Colonic mucosa (tissue), 4 donors: ENCODE measurements at regions not wholly inside any gene's neighbourhood (a gene's known extent, or its start where the extent isn't known, plus 50 kb on each side); places are given as distances from the start of the nearest gene placed in this dataset.

Experiments
- DNase-seq: peaks from one replicate; pipeline ENCODE4 v3.0.0-alpha.2; 2020
- H3K27ac ChIP-seq: fragments of 200-600 bp; one replicate; pipeline ENCODE4 v1.8.0; 2021
- H3K27me3 ChIP-seq: fragments of 200-600 bp; one replicate; pipeline ENCODE4 v1.8.0; 2021
- H3K36me3 ChIP-seq: fragments of 200-600 bp; one replicate; pipeline ENCODE4 v1.8.0; 2021
- H3K4me1 ChIP-seq: fragments of 200-600 bp; one replicate; pipeline ENCODE4 v1.8.0; 2021; ENCODE audit warnings: mild to moderate bottlenecking
- H3K4me3 ChIP-seq: fragments of 200-600 bp; one replicate; pipeline ENCODE4 v1.8.0; 2021
- H3K9ac ChIP-seq, 2 donors: one replicate each; pipeline ENCODE4 v1.7.0; 2013; ENCODE audit warnings: control low read depth in 2 of 2, low read depth in 2 of 2, low read length in 2 of 2
- H3K9me3 ChIP-seq: fragments of 200-600 bp; one replicate; pipeline ENCODE4 v1.8.0; 2021
- CTCF ChIP-seq: fragments of 200-600 bp; IDR thresholded peaks from one replicate; pipeline ENCODE4 v1.8.0; 2022; ENCODE audit warnings: antibody characterized with exemption, mild to moderate bottlenecking
- intact Hi-C: fragments of 100-400 bp; cut with DNase I; formaldehyde crosslinking; loops from one replicate; pipeline ENCODE4 v1.14.1; 2022
- donor health status: healthy.
- donor health status: DM: no; HTN: no; CAD: no.
- donor health status: DM: no; HTN: no; CAD: no.

GRCh38 chr18:39667905-39668304, 2102.3 kb upstream of the CELF4 start:
- no peaks in the 10 kb centered on the region for H3K9me3 ChIP-seq
- intact Hi-C loops, result no loop called here
- no peak overlapping the region for H3K9ac ChIP-seq
- no peaks in the 10 kb centered on the region for H3K4me1 ChIP-seq
- no peak overlapping the region for H3K27ac ChIP-seq
- DNase-seq, result no peak
- no peak overlapping the region for H3K4me3 ChIP-seq
- H3K36me3 ChIP-seq, result no peaks in the 10 kb centered on the region
- no peaks in the 10 kb centered on the region for H3K27me3 ChIP-seq
- no peak for TF ChIP-seq CTCF

GRCh38 chr18:39666541-39666940, 2100.9 kb upstream of the CELF4 start:
- intact Hi-C loops, result no loop called here
- H3K27me3 ChIP-seq, result no peaks in the 10 kb centered on the region
- TF ChIP-seq CTCF, result no peak
- no peak overlapping the region for H3K4me3 ChIP-seq
- no peak for DNase-seq
- H3K27ac ChIP-seq, result no peak overlapping the region
- H3K36me3 ChIP-seq, result no peaks in the 10 kb centered on the region
- no peak overlapping the region for H3K9ac ChIP-seq
- no peaks in the 10 kb centered on the region for H3K4me1 ChIP-seq
- no peaks in the 10 kb centered on the region for H3K9me3 ChIP-seq

GRCh38 chr18:39661856-39662366, 2096.3 kb upstream of the CELF4 start:
- no peaks in the 10 kb centered on the region for H3K27me3 ChIP-seq
- H3K4me1 ChIP-seq, result no peaks in the 10 kb centered on the region
- no peak overlapping the region for H3K9ac ChIP-seq
- no peak for DNase-seq
- intact Hi-C loops, result no loop called here
- no peak overlapping the region for H3K4me3 ChIP-seq
- H3K27ac ChIP-seq, result no peak overlapping the region
- no peak for TF ChIP-seq CTCF
- no peaks in the 10 kb centered on the region for H3K36me3 ChIP-seq
- no peaks in the 10 kb centered on the region for H3K9me3 ChIP-seq

DNA sequence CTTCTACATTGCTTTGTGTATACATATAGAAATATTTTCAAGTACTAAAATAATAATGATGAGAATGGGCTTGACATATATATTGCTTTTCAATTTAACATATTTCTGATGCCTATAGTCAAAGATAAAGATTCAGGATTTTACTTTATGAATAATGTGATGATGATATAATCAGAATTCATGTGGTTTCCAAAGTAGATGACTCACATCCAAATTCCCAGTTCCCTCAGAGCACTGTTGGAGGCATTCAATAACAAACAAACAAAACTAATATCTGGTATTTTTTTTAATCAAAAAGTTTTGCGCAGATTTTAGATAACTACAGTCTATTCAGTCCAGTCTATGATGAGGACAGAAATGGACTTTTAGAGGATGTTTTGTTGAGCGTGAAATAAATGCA, 2094.5 kb upstream of the CELF4 start:
- no peak for DNase-seq
- H3K4me3 ChIP-seq, result no peak overlapping the region
- no peaks in the 10 kb centered on the region for H3K36me3 ChIP-seq
- no peaks in the 10 kb centered on the region for H3K9me3 ChIP-seq
- H3K9ac ChIP-seq, result no peak overlapping the region
- H3K4me1 ChIP-seq, result no peaks in the 10 kb centered on the region
- no peaks in the 10 kb centered on the region for H3K27me3 ChIP-seq
- H3K27ac ChIP-seq, result no peak overlapping the region
- intact Hi-C loops, result no loop called here
- no peak for TF ChIP-seq CTCF

- no peak overlapping the region for H3K9ac ChIP-seq
- H3K4me3 ChIP-seq, result no peak overlapping the region
- intact Hi-C loops, result no loop called here
- H3K27me3 ChIP-seq, result no peaks in the 10 kb centered on the region
- no peak for DNase-seq
- TF ChIP-seq CTCF, result no peak
- no peaks in the 10 kb centered on the region for H3K36me3 ChIP-seq
- no peaks in the 10 kb centered on the region for H3K4me1 ChIP-seq
- no peak overlapping the region for H3K27ac ChIP-seq
- no peaks in the 10 kb centered on the region for H3K9me3 ChIP-seq
These were observed 2089.7 kb upstream of the CELF4 start for GRCh38 chr18:39655341-39655740.

DNA sequence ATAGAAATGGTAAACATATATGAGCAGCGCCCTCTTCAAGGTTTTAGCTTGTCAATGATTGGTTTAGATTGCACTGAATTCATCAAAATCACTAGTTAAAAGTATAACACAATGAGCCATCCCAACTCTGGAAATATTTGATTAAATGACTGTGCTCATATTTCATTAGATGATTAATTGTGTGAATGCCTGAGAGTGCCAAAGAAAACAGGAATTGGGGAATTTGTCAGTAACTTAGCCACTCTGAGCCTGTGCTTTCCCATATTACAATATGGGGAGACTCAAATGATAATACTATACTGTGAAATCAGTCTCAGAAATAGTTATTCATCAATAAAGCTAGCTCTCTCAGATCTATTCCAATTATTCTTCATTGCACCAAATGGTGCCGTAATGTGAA, 2087.6 kb upstream of the CELF4 start:
- intact Hi-C loops, result no loop called here

More for the DNA sequence above, 2087.6 kb upstream of the CELF4 start:
- no peak for DNase-seq
- Histone ChIP-seq H3K9me3 (no peaks in the 10 kb centered on the region), H3K9ac (no peak overlapping the region), H3K27ac (no peak overlapping the region), H3K36me3 (no peaks in the 10 kb centered on the region), H3K27me3 (no peaks in the 10 kb centered on the region), H3K4me3 (no peak overlapping the region), H3K4me1 (no peaks in the 10 kb centered on the region)
- no peak for TF ChIP-seq CTCF
